IPS DF 19.7 (cell line): ENCODE measurements at regions not wholly inside any gene's neighbourhood (a gene's known extent, or its start where the extent isn't known, plus 50 kb on each side); places are given as distances from the start of the nearest gene placed in this dataset.
A peak's percentile ranks its signal among the peaks of the same experiment; 100 is the strongest.

Source experiments
- DNase-seq: peaks from one replicate; pipeline ENCODE4 v3.0.0-alpha.2; 2013; ENCODE audit warnings: low read depth, low spot score

DNA sequence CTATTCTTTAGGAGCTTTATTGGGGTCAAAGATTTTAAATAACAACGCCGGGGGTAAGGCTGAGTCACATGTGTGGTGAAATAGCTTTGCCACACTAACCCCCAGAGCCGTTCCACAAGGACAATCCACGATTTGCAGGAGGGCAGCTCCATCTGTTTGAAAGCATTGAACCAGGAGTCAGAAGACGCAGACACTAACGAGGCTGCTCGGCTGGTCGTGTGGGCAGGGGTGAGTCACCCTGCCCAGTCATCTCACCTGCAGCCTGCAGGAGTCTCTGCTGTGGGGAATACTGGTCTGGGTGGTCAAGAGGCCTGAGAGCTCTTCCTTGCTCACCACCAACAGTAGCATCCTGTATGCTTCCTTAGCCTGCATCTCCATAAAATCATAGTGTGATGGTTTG lies 149.2 kb upstream of the NCK2 start:
- no peak for DNase-seq

DNA sequence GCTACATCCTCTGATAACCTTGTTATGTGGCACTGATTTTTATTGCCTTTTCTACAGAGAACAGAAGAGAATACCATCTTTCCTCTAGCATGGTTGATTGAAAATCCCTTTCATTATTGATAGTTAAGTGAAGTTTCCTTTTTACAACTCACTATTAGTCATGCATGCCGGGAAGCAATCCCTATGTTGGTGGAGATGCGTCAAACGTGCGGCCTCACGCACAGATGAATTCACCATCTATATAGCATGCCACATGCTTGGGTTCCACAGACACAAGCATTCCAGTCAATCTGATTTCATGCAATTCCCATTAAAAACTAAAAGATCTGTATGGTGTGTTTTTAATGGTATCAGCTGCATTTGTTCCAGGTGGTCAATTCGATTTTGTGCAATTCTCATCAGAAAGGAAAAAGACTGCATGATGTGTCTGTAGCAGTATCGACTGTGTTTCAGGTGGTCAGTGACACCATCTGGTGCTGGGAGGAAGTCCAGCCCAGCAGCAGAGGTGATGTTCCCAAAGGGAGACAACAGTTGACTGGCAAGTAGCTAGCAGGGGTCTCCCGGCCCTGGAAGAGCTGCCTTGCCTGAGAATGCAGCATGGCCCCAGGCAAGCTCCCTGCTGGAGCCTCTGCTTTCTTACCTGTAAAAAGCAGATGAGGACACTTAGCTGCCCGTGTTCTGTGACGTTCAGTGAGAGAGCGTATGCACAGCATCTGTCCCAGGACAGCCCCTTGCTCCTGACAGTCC lies 151.3 kb upstream of the NCK2 start:
- DNase-seq: no peak

DNA sequence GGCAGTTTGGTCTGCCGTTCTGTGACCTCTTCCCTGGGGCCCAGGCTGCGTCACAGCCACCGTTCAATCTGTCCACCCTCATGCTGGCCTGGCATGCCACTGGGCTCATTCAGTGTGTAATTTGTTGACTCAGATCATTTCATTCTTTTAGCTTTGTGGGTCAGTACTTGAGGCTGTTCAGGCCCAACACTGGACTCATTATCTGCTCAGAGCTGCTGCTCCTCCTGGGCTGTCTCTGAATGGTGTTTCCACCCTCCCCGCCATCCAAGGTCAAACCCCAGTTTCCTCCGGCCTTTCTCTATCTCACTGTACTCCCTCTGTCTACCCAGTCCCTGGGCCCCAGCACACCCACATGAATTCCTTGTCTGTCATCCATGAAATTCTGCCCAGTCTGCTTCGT lies 152.4 kb upstream of the NCK2 start:
- DNase-seq: no peak

DNA sequence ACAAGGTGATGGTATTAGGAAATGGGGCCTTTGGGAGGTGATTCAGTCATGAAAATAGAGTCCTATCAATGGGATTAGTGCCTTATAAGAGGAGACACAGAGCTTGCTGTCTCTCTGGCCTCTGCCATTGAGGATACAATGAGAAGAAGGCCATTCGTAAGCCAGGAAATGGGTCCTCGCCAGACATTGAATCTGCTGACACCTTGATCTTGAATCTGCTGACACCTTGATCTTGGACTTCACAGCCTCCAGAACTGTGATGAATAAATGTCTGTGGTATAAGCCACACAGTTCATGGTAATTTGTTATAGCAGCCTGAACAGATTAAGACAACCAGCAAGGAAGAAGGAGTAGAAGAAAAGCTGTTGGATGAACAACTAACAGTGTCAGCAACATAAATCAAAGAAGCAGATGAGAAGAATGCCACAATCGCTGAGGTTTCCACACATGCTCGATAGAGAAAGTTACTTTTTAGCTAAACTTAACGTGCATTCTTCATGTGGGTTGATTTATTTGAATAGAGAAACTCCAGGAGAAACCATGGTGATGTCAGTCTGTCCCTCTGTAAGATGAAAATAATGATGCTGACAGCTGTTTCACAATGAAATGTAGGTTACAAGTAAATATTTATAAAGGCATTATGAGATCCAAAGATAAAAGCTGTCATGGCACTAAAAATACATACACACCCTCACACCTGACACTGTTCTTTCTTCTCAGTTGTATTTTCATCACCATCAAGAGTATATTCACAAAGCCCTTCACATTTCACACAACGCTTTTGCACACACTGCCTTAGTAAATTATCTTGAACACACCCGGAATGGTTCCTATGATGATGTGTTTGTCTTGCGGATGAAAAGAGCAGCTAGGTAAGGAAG lies 153.7 kb upstream of the NCK2 start:
- DNase-seq: no peak

DNA sequence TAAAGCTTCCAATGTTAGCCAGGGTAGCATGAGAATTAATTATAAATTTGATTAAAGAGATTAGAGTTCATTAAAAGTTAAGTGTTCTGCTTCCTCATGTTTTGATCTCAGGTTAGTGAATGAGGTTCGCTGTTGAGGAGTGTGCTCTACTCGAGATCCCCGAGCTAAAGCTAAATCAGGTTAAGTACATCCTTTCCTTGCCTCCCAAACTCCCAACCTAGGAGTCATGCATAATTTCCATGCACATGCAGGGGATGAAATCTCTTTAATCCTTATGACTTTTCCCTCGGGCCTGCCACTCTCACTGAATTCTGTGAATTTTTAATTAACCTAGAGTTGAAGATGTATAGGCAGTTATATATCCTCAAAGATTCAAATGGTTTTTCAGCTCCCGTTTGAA lies 156.1 kb upstream of the NCK2 start:
- DNase-seq: no peak

DNA sequence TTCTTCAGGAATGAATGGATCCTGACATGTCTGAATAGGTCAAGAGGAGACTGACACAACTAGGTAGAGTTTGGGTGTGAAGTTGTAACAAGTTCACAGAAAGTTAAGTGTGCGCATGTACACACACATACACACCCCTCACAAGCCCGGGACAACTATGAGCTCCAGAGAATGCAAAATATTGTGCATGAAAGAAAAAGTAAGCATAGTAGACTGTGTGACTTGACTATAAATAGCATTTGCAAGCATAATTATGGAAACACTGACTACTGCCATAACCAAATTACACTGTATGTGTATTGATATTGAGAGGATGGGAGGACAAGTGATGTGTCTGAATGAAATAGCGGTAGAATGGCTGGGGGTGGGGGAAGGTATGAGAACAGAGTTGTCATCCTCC lies 157.1 kb upstream of the NCK2 start:
- no peak for DNase-seq

DNA sequence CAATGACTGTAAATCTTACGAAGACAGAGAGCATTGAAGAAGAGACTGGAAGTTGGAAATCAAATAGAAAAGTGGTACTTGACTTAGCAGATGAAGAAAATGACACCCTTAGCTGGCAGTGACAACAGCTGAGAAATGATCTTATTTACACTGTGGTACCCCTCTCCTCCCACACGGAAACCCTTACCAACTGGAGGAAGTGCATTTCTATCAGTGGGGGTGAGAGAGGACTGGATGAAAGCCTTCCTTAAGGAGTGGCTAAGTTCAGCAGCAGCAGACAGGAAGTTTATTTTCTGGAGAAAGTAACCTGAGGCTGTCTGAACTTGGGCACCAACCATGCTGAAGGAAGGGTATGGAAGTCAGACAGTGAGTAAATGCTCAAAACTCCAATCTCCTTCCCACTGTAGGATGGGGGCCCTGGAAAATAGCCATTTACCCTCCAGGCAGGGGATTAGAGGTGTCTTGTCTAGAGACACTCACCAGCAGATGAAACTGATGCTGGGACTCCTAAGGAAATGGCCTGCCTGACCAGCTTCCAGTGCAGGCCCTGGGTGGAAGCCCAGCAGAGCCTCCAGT lies 160.2 kb upstream of the NCK2 start:
- no peak for DNase-seq

DNA sequence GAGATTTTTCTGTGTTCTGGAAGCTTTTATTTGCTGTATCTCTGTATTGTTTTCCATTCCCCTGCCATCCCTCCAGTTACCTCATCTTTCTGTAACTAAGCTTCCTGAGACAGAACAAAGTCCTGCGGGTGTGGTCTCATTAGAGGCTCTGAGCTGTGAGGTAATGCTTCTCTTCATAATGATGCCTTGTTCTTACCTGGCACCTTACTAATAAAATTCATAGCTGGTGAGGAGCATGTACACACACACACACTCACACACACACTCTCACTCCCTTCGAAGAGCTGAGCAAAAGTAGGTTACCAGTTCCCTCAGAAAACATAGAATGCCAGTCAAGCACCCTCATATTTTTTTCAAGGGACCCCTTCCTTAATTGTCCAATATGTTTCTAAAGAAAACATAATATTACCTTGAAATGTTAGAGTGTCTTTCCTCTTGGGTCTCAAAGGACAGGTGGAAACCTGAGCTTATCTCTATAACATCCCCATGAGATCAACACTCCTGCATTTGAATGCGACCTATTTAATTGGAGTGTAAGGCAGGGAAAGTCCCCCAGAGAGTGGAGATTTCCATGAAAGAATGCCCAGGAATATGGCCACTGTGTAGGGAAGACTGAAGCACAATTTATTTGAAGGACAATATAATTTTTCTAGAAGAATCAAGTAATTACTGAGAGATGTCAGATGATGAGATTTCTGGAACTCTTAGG lies 161.6 kb upstream of the NCK2 start:
- DNase-seq: no peak

DNA sequence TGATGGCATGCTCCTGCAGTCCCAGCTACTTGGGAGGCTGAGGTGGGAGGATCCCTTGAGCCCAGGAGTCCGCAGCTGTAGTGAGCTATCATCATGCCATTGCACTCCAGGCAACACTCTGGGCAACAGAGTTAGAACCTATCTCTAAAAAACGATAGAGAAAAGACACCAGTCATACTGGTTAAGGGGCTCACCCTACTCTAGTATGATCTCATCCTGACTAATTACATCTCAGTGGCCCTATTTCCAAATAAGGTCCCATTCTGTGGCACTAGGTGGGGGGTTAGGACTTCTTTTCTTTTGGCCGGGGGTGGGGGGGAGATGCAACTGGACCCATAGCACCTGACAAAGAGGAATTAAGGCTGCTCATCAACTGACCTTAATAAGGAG lies 163.2 kb upstream of the NCK2 start:
- DNase-seq: no peak

DNA sequence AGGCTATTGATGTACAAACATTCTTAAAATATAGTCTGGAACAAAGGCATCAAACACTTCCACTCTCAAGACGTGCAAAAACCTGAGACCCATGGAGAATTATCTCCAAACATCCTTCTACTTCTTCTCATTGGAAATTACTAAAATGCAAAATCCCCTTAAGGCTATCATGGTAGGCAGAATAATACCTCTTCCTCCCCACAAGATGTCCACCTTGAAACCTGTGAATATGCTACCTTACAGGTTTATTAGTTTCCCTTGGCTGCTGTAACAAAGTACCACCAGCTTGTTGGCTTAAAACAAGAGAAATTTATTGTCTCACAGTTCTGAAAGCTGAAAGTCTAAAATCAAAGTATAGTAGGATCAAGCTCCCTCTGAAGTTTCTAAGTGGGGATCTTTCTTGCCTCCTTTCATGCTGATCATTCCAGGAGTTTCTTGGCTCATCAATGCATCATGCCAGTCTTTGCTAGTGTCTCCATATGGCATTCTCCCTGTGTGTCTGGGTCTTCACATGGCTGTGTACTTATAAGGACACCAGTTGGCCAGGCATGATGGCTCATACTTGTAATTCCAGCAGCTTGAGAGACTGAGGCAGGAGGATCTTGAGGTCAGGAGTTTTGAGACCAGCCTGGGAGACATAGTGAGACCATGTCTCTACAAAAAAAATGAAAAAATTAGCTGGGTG lies 163.7 kb upstream of the NCK2 start:
- no peak for DNase-seq

DNA sequence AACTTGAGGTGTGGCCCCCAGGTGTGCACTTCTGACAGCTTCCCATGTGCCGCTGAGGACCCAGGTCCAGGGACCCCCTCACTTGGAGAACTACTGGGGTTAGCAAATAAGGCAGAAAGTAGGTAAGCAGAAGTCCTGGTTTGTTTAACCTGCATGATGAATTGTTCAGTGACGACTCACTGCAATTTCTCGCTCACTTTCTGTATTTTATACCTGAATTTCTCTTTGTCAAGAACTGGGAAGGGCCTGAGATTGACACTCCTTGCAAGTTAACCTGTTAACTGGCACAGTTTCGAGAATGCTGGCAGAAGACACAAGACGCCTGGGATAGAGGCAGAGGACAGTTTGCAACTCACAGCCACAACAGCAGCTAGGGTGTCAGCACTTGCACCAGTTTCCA lies 164.5 kb upstream of the NCK2 start:
- DNase-seq: no peak

DNA sequence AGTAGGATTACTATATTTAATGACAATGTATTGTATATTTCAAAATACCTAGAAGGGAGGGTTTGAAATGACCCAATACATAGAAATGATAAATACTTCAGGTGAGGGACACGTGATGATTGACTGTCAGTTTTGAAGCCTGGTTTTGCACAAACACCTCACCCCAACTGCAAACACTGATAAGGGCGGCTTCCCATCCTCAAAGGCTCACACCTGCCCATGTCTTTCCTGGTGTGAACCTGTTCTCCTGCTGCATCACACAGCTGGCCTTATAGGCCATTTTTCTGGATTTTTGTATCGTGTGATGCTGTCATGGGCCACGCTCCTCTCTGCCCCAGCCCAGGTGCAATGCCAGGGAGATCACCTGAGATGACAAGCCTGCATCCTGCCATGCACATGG lies 166.5 kb upstream of the NCK2 start:
- no peak for DNase-seq

DNA sequence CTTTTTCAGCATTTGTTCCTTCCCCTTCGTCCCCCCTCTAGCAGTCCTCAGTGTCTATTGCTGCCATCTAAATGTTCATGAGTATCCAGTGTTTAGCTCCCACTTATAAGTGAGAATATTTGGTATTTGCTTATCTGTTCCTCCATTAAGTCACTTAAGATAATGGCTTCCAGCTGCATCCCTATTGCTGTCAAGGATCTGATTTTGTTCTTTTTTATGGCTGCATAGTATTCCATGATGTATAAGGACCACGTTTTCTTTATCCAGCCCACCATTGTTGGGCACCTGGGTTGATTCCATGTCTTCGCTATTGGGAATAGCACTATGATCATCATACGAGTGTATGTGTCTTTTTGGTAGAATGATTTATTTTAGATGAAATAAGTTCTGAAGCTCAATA lies 166.9 kb upstream of the NCK2 start:
- DNase-seq: no peak

DNA sequence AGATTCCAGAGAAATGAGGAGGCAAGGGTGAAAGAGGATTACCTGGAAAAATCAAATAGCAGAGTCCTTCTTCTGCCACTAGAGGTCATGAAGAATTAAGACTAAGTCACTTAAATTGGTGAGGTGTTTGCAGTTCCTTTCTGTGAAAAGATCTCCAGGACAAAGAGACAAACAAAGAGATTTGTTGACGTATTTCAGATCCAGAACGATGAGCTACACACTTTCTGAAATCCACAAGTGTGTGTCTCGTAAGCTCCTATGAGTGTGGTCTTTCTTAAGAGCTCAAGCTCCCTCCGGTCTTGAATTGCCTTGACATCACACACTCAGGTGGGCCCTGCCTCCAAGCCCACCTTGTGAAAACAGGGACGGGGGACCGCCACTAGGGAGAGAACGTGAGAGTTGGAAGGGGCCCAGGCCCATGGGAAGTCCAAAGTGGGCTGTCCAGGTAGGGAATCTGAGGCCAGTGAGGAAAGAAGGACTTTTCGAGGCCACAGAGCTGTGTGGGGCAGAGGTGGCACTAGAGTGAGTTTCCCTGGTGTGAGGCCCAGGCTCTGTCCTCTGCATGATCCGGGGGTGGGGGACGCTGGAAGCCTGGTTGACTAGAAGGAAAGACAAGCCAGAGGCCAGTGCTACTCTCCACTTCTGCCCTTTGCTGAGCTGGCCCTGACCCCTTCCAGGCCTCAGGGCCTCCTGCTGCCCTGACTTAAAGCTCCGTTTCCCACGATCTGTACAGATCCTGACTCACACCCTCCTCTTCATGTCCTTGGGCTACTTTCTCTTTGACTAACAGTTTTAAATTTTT lies 168.1 kb upstream of the NCK2 start:
- peak; percentile 20 for DNase-seq

DNA sequence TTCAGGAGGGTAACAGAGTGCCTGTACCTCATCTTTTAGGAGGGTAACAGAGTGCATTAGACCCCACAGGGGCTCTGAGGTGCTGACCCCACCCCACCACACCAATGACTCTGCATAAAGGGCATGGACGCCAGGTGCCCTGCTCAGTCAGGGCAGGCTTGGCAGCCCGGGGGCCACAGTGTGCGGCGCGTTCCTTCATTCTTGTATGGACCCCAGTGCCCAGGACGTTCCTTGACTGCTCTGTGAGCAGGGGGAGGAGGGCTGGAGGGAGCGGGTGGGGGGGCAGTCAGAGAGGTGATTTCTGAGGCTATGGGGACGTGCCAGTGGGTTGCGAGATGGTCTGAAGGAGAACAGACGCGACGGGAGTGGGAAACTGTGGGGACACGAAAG lies 168.7 kb upstream of the NCK2 start:
- no peak for DNase-seq

DNA sequence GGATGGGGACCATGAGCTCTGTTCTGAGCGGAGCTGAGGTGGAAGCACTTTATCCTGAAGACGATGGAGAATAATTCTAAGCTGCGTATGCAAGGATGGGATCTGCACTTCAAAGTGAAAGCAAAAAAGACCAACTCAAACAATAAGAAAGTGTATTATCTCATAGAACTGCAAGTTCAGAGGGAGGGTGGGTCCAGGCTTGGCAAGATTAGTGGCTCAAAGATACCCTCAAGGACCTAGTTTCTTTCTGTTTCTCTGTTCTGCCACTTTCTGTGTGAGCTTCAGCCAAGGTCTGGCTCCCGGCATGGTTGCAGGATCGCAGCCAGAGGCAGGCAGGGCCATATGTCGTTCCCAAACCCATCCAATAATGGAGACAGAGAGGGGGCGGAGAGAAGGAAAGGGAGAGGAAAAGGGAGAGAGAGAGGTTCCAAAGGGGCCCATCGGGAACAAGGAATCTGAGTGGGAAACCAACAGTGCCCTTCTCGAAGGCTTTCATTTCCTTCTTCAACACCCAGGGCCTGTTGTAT lies 169.2 kb upstream of the NCK2 start:
- no peak for DNase-seq

DNA sequence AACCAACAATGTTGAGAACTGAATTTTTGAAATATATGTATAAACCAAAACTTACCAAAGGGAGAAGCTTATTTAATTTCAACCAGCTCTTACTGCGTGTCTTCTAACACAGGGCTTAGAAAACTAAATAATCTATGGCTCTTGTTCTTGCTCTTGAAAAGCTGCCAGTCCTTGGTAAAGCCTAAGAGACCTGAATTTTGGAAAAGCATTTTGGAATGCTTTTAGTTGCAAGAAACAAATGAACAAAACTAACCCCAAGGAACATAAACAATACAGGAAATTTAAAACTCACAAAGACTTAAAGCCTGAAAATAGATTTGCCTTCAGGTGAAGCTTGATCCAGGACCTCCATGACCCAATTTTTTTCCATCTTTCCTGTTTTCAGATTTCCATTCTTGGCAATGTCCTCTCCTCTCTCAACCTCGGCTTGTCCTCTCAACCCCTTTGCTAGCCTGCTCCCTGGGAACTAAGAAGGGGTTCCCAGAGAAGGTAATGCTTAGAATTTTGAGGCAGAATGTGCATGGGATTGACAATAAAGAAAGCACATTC lies 169.8 kb upstream of the NCK2 start:
- DNase-seq: no peak

DNA sequence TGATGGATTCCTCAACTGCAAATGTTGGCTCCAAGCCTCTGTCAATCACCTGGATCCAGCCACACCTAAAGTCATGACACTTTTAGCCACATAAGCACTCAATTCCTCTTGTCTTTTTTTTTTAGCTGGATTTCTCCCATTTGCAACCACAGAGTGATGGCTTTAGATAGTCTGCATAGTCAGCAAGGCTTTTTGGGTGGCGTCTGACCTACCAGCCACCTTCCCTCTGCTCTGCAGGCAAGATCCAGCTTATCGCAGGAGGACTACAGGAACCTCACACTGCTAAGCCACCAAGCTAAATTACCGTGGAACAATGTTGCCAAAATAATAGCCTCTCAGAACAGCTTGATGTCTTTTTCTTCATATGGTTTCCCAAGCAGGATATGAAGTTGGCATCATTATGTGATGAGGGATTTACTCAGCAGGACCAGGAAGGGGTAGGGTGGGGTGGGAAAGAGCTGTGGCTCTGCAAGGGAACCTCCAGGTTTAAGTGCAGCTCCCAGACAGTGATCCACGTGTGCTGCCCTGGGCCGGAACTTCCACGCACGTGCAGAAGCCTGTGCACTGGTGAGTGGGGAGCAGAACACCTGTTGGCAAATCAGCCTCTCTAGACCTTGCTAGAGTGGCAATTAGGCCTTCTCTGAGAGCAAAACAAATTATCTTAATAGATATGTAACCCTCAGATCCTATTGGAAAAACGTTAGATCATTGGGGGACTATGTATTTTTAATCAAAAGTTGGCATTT lies 170.6 kb upstream of the NCK2 start:
- no peak for DNase-seq

DNA sequence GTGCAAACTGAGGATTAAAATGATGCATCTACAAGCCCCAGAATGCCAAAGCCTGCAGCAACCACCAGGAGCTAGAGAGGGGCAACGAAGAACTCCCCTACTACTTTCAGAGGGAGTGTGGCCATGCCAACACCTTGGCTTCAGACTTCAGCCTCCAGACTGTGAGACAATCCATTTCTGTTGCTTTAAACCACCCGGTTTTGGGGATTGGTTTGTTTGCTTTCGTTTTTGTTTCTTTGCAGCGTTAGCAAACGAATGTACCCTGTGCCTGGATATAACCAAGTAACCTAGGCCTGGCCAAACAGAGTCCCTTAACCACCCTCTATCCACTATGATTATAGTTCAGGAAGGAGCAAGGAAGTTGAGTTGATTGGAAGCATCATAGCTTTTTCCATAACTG lies 171.2 kb upstream of the NCK2 start:
- no peak for DNase-seq
